ENCODE measurements at regions not wholly inside any gene's neighbourhood (a gene's known extent, or its start where the extent isn't known, plus 50 kb on each side); places are given as distances from the start of the nearest gene placed in this dataset.

- TF ChIP-seq, protein P1, sequence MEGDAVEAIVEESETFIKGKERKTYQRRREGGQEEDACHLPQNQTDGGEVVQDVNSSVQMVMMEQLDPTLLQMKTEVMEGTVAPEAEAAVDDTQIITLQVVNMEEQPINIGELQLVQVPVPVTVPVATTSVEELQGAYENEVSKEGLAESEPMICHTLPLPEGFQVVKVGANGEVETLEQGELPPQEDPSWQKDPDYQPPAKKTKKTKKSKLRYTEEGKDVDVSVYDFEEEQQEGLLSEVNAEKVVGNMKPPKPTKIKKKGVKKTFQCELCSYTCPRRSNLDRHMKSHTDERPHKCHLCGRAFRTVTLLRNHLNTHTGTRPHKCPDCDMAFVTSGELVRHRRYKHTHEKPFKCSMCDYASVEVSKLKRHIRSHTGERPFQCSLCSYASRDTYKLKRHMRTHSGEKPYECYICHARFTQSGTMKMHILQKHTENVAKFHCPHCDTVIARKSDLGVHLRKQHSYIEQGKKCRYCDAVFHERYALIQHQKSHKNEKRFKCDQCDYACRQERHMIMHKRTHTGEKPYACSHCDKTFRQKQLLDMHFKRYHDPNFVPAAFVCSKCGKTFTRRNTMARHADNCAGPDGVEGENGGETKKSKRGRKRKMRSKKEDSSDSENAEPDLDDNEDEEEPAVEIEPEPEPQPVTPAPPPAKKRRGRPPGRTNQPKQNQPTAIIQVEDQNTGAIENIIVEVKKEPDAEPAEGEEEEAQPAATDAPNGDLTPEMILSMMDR (IDR thresholded peaks at IDR 0.05): no peak
- no peak for TF ChIP-seq POLR2A (IDR thresholded peaks at IDR 0.05)
These were observed 68.3 kb downstream of the CEBPB start for GRCh38 chr20:50258790-50259483.

Measured in right lobe of liver (tissue), 4 donors.